H54 (cell line): ENCODE measurements at regions not wholly inside any gene's neighbourhood (a gene's known extent, or its start where the extent isn't known, plus 50 kb on each side); places are given as distances from the start of the nearest gene placed in this dataset.

Experiments
- DNase-seq: peaks from one replicate; pipeline ENCODE4 v3.0.0; 2011; ENCODE audit warnings: low spot score, mixed read lengths; ENCODE audit not compliant: insufficient read length
- FAIRE-seq: peaks from 3 replicates; lab custom pipeline; 2011; peaks lifted over from hg19 to GRCh38; lab: Jason Lieb, UNC
- POLR2A ChIP-seq: IDR thresholded peaks from 2 replicates; pipeline ENCODE4 v1.6.1; 2011; ENCODE audit warnings: low read depth, mild to moderate bottlenecking, low read length

GRCh38 chr2:128969374-128969773, 650.7 kb upstream of the HS6ST1 start:
- DNase-seq (no peak), FAIRE-seq (no peak)
- no peak for TF ChIP-seq POLR2A

- no peak for TF ChIP-seq POLR2A
- no peak for DNase-seq
- FAIRE-seq, result no peak
Observed at GRCh38 chr2:128970332-128971116, 651.9 kb upstream of the HS6ST1 start.

DNA sequence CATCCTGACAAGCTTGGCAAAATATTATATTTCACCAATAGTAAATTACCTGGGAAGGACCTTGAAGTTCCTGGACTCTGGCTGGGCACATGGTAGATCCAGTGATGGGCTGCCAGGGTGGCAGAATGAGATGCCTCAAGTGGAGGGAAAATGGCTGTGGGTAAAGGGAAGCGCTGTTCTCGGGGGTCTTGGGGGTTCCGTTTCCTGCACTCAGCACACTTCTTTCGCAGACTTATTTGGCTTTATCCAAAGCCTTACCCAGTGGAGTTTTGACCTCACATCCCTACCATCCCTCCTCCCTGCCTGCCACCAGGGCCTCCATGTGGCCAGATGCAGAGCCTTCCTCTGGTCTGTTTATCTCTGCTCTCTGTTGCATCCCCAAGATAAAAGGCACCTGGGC, 654.9 kb upstream of the HS6ST1 start:
- FAIRE-seq, result no peak
- TF ChIP-seq POLR2A, result no peak
- DNase-seq, result no peak

- DNase-seq (no peak), FAIRE-seq (no peak)
- no peak for TF ChIP-seq POLR2A
Observed at GRCh38 chr2:128978212-128978611, 659.5 kb upstream of the HS6ST1 start.

- FAIRE-seq (no peak), DNase-seq (no peak)
- TF ChIP-seq POLR2A, result no peak
Observed at GRCh38 chr2:128979182-128979581, 660.5 kb upstream of the HS6ST1 start.

DNA sequence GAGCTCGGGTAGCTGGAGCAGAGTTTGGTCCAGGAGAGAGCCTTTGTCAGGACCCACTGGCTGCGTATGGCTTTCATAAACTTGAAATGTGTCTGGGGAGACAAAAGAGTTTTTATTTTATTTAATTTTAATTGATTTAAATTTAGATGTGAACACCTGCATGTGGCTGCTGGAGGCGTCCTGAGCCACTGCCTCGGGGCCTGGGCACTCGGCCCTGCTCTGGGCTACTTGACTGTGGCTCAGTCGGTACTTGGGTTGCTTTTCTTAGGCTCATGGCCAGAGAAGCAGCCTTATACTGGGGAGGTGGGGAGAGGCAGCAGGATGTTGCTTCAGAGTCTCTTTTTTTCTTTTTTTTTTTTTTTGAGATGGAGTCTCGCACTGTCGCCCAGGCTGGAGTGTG, 661.8 kb upstream of the HS6ST1 start:
- no peak for TF ChIP-seq POLR2A
- FAIRE-seq, result no peak

GRCh38 chr2:128981353-128981752, 662.7 kb upstream of the HS6ST1 start:
- no peak for FAIRE-seq
- no peak for DNase-seq
- TF ChIP-seq POLR2A, result no peak

More for the DNA sequence above, 661.8 kb upstream of the HS6ST1 start:
- no peak for DNase-seq

- FAIRE-seq (no peak), DNase-seq (no peak)
- no peak for TF ChIP-seq POLR2A
Observed at GRCh38 chr2:128982001-128982400, 663.3 kb upstream of the HS6ST1 start.

GRCh38 chr2:128982670-128983069, 664.0 kb upstream of the HS6ST1 start:
- DNase-seq (no peak), FAIRE-seq (no peak)
- no peak for TF ChIP-seq POLR2A

DNA sequence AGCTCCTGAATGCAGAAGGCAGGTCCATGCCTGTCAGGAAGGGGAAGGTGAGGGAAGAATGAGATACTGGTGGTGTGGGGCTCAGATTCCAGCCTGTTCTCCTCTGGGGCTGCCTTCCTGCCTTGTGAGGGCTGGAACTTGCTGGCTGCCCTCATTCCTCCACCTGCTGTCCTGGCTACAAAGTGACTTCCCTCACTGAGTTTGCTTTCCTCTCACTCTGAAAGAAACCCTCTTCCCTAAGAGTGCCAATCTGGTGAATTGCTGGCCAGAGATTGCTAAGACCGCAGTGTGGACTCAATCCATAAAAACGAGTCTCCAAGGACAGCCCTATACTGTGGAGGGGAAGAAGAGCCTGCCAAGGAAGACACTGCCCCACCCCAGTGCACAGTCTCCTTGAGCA, 664.4 kb upstream of the HS6ST1 start:
- no peak for DNase-seq
- no peak for FAIRE-seq

DNA sequence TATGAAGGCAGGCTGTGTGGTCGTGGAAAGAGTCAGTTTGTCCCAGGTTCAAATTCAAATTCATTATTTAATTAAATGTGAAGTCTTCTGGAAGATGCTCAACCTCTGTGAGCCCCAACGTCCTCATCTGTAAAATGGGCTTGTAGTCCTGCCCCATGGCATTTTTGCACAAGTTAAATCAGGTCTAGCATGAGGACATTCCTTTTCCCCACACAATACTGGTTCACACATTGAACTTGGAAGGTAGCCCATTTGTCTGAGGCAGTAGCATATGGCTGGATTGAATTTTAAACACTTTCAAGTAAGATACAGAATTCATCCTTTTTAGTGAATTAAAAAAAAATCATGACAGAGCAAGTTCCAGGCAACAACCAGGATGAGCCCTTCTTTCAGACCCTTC, 665.4 kb upstream of the HS6ST1 start:
- no peak for TF ChIP-seq POLR2A
- DNase-seq, result no peak
- FAIRE-seq, result no peak

More for the DNA sequence above, 664.4 kb upstream of the HS6ST1 start:
- no peak for TF ChIP-seq POLR2A

DNA sequence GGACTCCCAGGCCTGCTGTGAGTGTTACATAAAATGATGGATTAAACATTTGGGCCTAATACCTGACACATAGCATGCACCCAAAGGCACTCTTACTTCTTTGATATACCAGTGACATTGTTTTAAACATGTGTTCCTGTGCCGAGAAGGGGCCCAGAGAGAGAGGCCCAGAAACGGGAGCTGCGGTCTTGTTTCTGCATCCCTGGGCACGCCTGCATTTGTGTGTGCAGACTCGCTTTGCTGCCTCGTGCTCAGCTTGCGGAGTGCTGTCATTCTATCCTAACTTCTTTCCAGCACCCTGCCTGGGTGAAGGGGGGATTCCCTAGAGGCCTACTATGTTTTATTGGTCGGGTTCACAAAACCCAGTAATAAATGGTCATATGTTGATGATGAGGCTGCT, 666.2 kb upstream of the HS6ST1 start:
- no peak for DNase-seq
- no peak for FAIRE-seq
- TF ChIP-seq POLR2A, result no peak

DNA sequence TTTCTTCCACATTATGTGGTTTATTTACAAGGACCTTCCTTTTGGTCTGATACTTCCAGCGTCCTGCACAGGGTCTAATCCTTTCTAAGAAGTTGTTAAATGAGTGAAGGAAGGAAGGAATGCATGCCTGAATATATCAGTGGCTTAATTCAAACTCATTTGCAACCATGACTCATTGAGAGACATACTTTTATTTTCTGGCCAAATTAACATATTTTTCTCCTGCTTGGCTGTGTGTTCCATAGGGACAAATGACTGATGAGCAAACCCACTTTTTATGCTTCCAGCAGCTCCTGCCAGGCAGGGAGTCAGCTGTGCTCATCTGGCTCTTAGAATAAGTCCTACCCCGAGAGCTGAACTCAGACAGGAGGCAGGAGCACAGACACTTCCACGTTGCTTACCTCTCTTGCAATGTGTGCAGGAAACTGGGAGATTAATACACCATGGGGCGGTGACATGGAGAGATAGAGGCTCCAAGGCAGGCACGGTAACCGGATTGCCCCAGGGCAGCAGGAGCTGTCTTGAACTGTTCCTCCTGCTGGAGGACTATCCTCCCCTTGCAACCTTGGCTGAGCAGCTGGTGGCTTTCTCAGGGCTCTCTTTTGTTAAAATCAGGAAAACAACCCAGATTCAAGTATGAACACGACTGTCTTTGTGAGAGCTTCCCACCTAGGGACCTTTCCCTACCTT, 667.5 kb upstream of the HS6ST1 start:
- TF ChIP-seq POLR2A, result no peak
- FAIRE-seq (no peak), DNase-seq (no peak)

- no peak for FAIRE-seq
- TF ChIP-seq POLR2A, result no peak
- no peak for DNase-seq
Observed at GRCh38 chr2:128986867-128987268, 668.2 kb upstream of the HS6ST1 start.

DNA sequence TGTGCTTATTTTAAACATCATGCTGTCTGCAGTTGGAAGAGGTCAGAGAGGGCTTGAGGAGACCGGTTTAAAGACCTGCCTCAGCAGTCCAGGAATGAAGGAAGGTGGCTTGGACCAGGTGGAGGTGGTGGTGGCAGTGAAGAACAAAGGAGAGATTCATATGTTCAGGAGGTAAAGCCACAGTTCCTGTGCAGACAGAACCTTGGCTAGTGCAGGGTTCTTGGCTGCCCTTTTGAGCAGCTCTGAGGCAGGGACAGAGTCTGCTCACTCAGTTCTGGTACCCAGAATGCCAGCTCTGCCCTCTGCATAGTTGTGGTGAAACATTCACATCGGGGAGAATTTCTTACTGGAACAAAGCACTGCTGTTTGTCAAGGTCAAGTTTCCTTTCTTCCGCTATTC, 669.7 kb upstream of the HS6ST1 start:
- FAIRE-seq (no peak), DNase-seq (no peak)
- TF ChIP-seq POLR2A, result no peak
